HL-60 (cell line): ENCODE measurements at regions not wholly inside any gene's neighbourhood (a gene's known extent, or its start where the extent isn't known, plus 50 kb on each side); places are given as distances from the start of the nearest gene placed in this dataset.

Experiments
- SPI1 ChIP-seq: IDR thresholded peaks from 2 replicates; pipeline ENCODE4 v1.6.1; 2012; ENCODE audit warnings: low read depth, mild to moderate bottlenecking, borderline replicate concordance
- TF ChIP-seq, protein P1 (sequence below): IDR thresholded peaks from 2 replicates; pipeline ENCODE4 v1.6.1; 2012; ENCODE audit warnings: low read depth; ENCODE audit not compliant: insufficient replicate concordance
- TF ChIP-seq, protein P2 (sequence below): IDR thresholded peaks from one replicate; pipeline ENCODE4 v1.5.1; 2011; ENCODE audit warnings: low read length, control low read depth, inconsistent platforms; ENCODE audit not compliant: insufficient read depth

DNA sequence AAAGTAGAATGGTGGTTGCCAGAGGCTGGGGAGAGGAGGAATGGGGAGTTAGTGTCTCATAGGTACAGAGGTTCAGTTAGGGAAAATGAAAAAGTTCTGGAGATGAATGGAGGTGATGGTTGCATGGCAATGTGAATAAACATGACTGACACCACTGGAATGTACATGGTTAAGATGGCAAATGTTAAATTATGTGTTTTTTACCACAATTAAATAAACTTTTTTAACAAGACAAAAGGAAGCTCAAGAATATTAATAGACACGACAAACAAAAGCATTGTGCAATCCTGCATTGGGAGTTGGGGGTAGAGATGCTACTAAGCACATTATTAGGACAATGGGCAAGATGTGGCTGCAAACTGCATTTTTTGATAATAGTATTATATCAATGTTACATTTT lies 147.7 kb downstream of the TWIST2 start:
- TF ChIP-seq, protein P1, sequence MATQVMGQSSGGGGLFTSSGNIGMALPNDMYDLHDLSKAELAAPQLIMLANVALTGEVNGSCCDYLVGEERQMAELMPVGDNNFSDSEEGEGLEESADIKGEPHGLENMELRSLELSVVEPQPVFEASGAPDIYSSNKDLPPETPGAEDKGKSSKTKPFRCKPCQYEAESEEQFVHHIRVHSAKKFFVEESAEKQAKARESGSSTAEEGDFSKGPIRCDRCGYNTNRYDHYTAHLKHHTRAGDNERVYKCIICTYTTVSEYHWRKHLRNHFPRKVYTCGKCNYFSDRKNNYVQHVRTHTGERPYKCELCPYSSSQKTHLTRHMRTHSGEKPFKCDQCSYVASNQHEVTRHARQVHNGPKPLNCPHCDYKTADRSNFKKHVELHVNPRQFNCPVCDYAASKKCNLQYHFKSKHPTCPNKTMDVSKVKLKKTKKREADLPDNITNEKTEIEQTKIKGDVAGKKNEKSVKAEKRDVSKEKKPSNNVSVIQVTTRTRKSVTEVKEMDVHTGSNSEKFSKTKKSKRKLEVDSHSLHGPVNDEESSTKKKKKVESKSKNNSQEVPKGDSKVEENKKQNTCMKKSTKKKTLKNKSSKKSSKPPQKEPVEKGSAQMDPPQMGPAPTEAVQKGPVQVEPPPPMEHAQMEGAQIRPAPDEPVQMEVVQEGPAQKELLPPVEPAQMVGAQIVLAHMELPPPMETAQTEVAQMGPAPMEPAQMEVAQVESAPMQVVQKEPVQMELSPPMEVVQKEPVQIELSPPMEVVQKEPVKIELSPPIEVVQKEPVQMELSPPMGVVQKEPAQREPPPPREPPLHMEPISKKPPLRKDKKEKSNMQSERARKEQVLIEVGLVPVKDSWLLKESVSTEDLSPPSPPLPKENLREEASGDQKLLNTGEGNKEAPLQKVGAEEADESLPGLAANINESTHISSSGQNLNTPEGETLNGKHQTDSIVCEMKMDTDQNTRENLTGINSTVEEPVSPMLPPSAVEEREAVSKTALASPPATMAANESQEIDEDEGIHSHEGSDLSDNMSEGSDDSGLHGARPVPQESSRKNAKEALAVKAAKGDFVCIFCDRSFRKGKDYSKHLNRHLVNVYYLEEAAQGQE: no peak
- TF ChIP-seq, protein P2, sequence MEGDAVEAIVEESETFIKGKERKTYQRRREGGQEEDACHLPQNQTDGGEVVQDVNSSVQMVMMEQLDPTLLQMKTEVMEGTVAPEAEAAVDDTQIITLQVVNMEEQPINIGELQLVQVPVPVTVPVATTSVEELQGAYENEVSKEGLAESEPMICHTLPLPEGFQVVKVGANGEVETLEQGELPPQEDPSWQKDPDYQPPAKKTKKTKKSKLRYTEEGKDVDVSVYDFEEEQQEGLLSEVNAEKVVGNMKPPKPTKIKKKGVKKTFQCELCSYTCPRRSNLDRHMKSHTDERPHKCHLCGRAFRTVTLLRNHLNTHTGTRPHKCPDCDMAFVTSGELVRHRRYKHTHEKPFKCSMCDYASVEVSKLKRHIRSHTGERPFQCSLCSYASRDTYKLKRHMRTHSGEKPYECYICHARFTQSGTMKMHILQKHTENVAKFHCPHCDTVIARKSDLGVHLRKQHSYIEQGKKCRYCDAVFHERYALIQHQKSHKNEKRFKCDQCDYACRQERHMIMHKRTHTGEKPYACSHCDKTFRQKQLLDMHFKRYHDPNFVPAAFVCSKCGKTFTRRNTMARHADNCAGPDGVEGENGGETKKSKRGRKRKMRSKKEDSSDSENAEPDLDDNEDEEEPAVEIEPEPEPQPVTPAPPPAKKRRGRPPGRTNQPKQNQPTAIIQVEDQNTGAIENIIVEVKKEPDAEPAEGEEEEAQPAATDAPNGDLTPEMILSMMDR: no peak
- TF ChIP-seq SPI1: no peak
